Tongue (tissue), 1 donor: ENCODE measurements at regions not wholly inside any gene's neighbourhood (a gene's known extent, or its start where the extent isn't known, plus 50 kb on each side); places are given as distances from the start of the nearest gene placed in this dataset.

Experiments
- DNase-seq: peaks from one replicate; pipeline ENCODE4 v3.0.0-alpha.2; 2015

DNA sequence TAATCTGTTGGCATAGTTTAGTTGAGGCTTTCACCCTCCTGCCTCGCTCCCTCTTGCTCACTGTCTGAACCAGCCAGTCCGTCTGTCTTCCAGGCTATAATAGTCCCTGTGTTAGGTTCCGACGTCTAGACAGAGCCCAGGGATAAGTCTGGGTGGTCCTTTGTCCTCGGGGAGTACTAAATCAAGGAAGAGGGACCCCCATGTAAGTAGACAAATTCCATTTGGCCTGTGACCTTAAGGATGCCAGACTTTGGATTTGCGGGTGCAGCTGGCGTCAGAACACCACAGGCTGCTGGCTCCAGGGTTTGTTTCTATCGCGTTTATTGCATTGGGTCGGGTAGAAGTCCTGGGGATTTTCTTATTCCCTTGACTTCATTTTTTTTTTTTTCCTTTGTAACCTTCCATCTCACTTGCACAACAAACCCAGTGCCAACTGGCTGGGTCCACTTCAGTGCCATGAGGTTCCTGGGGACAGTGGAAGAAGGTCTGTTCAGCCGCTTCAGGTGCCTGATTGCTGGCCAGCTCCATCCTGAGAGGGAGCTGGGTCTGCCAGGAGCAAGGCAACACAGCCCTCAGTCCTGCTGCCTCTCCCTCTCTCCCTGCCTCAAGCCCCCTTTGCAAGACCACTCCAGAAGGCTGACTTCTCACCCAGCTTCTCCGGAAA is 95.4 kb upstream of the KLHL25 start:
- DNase-seq: peak; percentile 51

DNA sequence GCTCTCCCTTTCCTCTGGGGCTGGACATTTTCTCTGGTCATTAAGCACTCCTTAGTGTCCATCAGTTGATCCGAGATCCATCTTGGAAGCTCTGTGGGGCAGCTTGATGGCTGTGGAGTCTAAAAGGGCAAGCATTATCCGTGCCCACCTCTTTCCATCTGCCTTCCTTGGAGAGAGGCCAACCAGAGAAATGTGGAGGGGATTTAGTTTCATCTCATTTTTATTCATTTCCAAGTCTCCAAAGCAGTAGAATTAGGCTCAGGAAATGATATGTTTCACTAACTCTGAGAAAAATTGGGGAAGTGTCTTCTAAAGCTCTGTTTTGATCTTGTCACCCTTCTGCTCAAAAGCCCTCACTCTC is 95.9 kb upstream of the KLHL25 start:
- DNase-seq: peak; percentile 72

DNA sequence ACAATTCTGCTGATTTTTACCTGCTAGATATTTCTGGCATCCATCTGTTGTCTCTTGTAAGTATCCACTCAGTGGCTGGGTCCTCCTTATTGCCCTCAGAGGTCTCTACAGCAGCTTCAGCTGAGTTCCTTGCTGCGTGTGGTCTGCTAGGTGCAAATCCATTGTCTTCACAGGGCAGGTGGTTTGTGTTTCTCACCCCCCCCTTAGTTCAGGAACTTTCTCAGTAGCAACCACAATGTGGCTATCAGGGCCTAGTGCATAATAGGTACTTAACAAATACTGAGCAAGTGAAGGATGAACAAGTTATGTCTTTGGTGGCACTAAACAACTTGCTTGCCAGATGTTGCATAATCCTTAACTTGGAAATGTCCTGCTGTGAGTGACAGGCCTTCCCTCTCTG is 96.7 kb upstream of the KLHL25 start:
- DNase-seq: no peak

DNA sequence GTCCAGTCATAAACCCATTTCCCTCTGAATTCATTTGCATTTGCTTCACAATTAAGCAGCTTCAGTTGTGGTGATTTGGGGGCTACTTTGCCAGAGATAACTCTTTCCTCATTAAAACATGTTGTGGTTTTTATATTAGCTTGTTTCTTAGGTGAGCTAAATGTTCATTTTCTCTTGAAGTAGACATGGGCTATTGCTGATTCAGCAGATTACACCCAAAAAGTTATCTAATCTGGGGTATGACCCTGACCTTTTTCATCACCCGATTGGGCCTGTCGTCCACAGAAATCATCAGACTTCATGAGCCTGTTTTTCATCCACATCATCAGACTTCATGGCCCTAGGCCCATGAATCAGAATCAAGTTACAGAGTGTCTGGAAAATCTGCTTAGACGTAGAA is 97.5 kb upstream of the KLHL25 start:
- no peak for DNase-seq

DNA sequence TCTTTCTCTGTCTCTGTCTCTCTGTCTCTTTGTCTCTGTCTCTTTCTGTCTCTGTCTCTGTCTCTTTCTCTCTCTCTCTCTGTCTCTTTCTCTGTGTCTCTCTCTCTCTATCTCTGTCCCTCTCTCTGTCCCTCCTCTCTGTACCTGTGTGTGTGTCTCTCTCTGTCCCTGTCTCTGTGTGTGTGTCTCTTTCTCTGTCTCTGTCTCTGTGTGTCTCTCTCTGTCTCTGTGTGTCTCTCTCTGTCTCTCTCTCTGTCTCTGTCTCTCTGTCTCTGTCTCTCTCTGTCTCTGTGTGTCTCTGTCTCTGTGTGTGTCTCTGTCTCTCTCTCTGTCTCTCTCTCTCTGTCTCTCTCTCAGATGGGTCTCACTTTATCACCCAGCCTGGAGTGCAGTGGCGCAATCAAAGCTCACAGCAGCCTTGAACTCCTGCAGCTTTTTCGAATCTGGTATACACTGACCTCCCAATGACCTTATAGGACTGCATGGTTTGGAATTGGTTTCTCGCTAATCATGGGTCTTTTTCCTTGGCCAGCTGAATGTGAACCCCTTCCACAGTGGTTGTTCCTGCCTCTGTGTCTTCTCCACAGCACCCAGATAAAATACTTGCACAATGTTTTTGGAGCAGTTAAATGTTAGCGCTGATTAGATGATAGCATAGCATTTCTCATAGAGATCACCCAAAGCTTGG is 102.6 kb upstream of the KLHL25 start:
- no peak for DNase-seq

DNA sequence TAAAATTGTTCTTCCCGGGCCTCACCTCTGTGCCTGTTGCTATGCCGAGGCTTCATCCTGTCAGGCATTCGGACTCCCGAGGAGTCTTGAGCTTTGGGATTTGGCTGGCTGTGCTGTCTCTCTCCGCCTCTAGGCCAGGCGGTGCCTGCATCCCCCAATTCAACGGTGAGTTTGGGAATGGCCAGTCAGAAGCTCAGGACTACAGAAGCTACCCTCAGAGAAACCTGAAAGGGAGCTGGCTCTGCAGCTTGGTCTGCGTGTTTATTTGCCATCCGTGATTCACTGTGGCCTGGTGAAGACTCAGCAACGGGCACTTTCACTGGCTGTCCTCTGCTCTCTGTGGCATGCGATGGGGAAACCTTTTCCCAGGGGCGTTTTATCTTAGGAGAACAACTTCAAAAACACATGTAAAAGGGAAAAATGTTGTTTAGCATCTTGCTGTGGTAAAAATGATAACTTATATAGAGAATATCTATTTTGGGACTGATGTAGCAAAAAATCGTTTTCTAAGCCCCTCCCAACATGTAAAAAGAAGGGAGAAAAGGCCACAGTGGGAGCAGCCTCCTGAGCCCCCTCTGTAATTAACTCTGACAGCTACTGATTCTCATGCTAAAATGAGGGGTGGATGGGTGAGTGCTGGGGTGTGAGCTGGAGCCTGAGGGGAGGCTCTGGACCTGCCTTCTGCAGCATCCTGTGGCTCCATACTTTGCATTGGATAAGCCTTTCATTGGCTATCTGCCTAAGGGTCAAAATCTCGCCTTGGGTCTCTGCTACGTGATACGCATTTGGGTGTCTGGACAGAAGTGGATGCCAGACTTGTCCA is 103.4 kb upstream of the KLHL25 start:
- no peak for DNase-seq

DNA sequence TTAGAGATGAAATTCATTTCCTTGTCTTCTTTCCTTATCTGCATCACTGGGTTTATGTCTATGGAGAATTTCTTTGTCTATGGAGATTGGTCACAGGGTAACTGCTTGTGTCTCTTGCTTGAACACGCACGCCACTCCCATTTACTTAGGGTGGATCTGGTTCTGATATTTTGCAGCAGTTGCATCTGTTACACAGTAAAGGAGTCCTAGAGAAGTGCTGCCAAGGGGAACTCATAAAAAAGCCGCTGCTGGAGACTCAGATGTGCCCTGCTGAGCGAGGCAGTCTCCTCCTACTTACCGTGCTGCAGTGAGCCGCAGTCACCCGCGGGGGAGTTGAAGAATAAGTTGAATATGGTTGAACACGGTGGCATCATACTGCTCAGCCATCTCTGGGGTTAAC is 105.2 kb upstream of the KLHL25 start:
- peak; percentile 42 for DNase-seq

DNA sequence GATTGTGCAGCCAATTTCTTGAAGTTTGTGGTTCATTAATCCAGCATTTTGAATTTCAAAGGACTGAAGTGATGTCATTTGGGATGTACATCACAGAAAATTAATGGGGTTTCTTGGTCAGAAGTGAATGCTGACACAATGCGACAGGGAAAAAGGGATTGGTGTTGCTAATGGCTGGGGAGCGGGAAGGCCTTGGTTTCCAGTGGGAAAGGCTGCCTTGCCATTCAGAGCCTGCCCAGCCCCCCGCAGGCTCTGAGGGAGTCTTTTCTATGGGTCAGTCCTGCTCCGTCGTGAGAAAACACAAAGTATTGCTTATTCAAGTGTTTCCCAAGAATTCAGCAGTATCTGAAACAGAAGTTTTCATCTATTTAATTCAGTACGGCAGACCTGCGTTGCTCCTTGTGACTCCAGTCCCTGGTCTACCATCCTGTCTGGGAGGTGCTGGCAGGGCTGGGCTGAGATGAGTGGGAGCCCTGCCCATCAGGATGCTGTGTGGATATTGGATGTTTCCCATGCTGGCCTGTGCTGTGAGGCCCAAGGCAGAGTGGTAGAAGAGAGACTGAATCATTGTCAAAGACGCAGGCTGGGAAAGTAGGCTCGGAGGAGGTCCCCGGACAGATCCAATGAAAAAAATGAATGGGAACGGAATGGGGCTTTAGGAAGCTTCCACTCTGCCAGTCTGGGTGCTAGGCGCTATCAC is 111.2 kb upstream of the KLHL25 start:
- no peak for DNase-seq

DNA sequence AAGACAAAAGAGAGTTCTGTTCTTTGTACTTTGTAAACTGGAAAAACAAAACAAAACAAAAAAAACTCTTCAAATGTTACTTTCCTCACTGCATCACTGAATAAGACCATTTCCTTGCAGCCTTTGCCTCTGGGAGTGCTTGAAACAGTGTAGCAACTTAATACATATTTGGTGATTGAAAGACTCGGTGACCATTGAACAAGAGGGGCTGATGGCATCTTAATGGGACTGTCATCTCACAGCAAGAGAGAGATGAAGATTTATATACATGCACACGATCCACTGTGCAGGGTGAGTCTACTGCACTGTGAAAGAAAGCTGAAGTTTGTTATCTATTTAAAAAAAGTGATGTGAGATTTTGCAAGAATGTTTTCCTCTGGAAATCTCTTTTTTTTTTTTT is 111.9 kb upstream of the KLHL25 start:
- DNase-seq: no peak

DNA sequence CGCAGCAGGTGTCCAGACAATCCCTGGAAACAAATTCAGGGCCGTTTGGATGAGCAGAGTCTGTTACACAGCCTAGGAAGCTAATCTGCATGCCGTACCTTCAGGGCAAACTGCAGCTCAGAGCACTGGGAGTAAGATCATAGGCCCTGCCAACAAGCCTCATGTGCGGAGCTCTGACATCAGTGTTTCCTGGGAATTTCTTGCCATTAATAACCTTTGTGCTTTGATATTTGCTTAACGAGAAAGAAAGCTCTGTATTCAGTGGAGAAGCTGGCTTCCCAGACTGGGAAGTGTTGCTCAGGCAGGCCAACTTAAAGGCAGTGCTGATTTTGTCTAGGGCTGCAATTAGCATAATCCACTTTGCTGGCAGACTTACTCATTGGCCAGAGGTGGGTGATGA is 116.1 kb upstream of the KLHL25 start:
- DNase-seq: no peak

DNA sequence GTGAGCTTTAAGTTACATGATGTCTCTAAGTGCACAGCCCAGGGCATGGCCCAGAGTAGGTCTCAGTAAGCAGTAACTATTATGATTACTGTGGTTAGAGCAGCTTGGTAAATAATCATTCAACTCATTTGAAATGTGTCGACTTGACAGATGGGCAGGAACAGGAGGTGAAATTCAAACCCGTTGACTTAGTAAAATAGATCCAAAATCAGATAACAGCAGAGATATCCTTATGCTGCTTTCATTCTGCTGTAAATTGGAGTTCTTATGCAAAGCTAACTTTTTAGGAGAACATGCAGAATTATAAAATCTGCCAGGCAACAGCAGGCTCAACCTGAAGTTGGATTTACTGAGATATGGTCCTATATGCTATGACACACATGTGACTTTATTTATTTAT is 118.7 kb upstream of the KLHL25 start:
- DNase-seq: no peak

DNA sequence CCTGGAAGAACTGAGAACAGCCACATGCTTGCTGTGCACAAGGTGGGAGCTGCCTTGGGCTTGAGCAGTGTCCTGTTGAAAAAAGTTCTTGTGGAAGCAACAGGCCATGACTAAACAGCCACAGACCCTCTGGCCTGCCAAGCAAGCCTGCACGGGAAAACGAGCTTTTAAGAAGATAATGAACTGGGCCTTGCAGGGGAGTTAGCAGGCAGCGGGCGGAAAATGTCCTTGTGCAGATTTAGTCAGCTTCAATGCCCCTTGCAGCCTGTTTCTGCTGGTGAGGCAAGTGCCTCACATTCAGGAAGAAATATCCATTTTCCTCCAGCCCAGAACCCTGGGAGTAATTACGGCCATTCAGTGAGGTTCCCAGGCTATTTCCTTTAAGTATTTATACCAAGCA is 126.2 kb upstream of the KLHL25 start:
- no peak for DNase-seq

DNA sequence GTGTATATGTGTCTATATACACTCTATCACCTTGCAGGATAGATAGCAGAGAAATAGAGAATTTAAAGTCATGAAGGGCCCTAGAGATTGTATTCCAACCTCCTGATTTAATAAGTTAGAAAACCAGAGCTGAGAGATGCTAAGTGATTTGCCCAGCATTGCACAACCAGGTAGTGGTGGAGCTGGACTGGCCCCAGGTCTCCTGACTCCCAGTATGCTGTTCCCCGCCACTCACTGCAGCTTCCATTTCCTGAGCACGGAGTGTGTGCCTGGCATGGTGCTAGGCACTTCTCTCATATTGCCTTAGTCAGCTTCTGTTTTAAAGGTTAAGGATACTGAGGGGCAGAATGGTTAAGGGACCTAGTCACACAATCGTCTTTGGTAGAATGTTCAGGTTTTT is 129.4 kb upstream of the KLHL25 start:
- no peak for DNase-seq

DNA sequence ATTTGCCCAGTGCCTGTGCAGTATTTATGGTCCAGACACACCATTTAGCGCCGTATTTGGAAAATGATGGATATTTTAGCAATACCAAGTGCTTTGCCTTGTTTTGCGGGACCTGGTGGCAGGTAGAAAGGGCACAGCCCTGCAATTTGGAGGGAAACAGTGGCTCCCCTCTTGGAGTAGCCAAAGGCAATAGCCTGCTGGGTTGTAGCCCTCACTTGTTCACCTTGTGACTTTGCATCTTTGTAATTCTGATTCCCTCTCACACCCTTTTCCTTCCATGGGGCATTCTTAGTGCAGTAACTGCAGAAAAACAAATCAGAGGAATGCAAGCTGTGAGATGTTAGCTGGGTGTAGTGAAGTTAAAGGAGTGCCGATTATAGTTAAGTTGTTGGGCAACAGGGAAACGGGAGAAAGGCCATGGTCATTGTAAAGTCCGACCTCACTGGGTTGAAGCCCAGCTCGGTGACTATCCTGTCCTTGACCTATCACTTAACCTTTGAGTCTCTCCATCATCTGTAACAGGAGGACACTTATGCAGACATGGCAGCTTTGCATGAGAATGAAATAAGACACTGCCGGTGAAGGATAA is 131.0 kb upstream of the KLHL25 start:
- DNase-seq: no peak

DNA sequence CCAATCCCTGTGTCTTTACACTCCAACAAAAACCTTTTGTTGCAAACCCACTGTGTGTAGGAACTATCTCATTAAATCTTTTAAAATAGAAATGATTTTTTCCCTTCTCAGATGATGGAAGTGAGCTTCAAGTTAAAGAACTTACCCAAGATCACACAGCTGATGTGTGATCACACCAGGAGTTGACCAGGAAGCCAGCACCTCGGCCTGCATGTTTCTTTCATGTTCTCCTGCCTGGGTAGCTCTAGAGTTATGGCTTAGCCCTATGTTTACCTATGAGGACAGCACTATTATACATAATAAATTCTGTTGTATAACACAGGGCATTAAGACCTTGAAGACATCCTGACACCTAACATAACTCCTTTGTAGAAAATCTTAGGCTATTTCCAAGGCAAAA is 132.1 kb upstream of the KLHL25 start:
- DNase-seq: no peak

DNA sequence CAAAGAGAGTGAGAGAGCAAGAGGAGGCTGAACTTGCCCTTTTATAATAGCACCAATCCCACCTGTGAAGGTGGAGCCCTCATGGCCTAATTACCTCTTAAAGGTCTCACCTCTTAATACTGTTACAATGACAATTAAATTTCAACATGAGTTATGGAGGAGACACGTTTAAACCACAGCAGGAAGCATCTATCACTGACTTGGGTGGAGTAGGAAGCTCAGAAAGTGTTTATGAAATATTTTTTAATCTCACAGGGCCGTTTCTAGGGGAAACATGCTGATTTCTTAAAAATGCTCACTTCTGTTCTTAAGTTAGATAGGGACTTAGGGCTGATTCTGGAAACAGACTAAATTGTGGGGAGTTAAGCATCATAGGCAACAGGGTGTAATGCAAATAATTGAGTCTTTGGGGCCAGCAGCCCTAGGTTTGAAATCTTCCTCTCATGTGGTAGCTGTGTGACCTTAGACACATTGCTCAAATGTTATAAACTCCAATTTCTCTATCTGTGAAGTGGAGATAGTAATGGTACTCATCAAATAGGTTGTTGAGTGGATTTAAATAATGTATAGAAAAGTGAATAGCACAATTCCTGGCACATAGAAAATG is 133.3 kb upstream of the KLHL25 start:
- no peak for DNase-seq

DNA sequence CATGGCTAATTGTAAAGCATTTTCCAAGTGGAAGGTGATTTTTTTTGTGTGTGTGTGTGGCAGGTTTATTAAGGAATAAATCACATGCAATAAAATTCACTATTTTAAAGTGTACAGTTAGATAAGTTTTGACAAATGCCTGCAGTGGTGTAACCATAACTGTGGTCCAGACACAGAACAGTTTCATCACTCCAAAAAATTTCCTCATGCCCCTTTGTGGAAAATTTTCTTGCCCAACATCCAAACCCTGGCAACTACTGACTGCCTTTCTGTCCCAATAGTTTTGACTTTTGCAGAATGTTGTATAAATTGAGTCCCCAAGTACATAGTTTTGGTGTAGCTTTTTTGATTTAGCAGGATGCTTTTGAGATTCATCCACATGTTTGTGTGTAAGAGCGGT is 135.1 kb upstream of the KLHL25 start:
- no peak for DNase-seq

DNA sequence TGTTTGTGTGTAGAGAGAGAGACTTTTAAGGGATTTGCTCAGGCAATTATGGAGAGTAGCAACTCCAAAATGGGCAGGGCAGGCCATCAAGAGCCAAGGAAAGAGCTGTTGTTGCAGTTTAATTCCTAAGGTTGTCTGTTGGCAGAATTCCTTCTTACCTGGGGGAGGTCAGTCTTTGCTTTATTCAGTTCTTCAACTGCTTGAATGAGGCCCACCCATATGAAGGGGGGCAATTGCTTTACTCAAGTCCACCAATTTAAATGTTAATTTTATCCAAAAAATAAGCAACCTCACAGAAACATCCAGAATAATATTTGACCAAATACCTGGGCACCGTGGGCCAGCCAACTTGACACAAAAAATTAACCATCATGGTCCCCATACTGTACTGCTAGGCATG is 137.7 kb upstream of the KLHL25 start:
- DNase-seq: no peak

DNA sequence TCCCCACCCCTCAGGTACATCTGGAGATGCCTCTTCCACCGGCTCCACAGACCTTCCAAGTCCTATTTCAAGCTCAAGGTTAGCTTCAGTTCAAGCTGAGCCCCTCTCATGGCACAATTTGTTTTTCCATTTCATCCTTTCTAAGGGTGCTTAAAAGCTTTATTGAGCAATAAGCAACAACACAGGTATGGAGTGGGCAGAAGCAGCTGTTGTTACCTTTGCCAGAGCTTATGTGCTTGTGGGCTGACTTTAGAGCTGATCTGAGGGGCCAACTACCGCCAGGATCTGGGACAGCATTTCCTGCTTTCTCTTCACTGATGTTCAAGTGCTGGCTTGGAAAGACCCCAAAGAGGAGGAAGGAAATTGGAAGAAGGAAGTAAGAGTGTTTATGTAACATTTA is 140.0 kb upstream of the KLHL25 start:
- DNase-seq: no peak

DNA sequence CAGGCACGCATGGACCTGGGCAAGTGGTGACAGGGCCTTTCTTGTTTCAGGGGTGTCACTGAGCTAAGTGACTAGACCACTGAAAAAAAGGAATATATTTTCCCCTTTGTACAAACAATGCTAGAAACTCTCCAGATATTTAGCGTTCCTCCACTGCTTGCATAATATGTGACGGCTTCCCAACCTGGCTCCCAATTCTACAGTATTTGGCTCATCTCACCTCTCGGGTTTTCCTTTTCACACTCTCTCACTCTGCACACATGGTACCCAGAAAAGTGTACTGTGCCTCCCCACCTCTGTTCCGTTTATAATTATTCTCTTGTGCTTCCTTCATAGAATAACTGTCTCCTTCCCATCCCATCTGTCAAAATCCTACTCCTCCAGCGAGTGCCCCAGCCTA is 140.5 kb upstream of the KLHL25 start:
- no peak for DNase-seq

DNA sequence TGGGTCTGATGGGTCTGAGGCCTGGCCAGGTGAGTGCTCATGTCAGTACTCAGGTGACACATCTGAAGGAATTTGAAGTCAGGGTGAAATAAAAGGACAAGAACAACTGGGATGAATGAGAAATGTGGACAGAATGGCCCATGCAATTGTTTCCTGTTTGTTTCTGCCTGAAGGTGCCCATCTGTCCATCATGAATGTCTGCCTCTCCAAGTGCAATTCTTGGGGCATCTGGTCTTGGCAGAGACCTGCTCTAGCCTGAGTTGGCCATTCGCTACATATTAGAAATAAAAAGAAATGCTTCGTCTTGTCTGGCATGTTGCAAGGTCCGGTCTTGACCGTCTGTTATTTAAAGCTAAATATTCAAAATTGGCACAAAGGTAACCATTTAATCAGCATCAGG is 142.0 kb upstream of the AGBL1 start:
- no peak for DNase-seq

DNA sequence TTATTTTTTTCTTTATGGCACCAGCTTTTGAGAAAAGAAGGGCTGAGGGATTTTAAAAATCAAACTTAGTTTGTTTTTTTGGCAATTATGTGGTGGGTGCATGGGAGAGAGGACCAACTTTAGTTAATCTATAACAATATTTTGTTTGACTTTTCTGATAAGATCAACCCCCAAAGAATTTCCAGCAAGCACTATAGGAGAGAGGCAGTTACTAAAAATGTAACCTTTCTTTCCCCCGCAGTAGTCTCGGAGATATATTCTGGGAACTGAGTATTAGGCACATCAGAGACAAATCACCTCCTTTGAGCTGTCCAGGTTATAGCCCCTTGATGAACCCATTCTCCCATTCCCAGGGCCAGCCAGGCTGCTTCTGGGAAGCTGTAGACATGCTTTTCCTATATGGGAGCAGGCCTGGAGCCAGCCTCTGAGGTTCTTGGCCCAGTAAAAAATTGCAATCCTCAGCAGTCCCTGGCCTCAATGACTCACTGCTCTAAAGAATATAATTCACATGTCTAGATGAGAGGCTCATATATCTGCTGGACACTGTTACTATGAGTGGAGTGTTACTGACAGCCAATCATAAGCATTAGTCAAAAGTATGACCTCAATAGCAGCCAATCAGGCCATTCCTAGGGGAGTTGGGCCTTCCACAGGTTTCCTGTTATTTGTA is 138.3 kb upstream of the AGBL1 start:
- peak; percentile 66 for DNase-seq
